ENCODE measurements at regions not wholly inside any gene's neighbourhood (a gene's known extent, or its start where the extent isn't known, plus 50 kb on each side); places are given as distances from the start of the nearest gene placed in this dataset.

DNA sequence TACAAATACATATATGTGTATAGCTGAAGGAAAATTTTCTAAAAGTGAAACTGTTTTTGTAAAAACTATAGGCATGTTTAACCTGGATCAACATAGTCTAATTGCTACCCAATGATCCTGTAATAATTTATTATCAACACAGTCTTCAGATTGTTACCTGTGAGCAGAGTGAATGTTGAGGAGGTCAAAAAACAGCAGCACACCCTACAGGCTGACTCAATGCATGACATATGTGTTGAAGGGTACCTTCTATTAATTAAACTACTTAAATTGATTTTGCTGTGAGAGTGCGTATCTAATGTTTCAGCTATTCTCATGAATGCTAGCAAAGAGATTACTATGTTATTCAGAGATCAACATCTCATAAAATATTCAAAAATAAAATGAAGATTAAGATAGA lies 411.4 kb downstream of the TNS3 start:
- Histone ChIP-seq H3K27me3 (replicated peaks in 1 of 4; ENCODE audit: control insufficient read depth in 3 of 4, extremely low read depth in 1 of 4, insufficient read depth in 3 of 4, low read length in 3 of 4) (no peaks in the 10 kb centered on the region), H2AFZ (ENCODE audit: low read length) (no peak overlapping the region), H3K4ac (replicated peaks; ENCODE audit: insufficient read length, low read depth, low read length) (no peak overlapping the region), H2BK120ac (replicated peaks; ENCODE audit: low read depth, low read length) (no peak overlapping the region), H3K4me2 (ENCODE audit: insufficient read depth in 1 of 2, low read depth in 2 of 2, low read length in 2 of 2) (no peak overlapping the region), H4K8ac (ENCODE audit: extremely low read depth, insufficient read depth, low read length) (no peak overlapping the region), H4K20me1 (replicated peaks in 1 of 2; ENCODE audit: control insufficient read depth in 1 of 2, insufficient read depth in 2 of 2, low read length in 2 of 2) (no peaks in the 10 kb centered on the region), H3K23me2 (ENCODE audit: low read depth, low read length) (no peaks in the 10 kb centered on the region), H3K79me2 (ENCODE audit: control insufficient read depth in 1 of 2, insufficient read depth in 2 of 2, low read length in 2 of 2) (no peaks in the 10 kb centered on the region), H3K27ac (ENCODE audit: low read depth, low read length) (no peak overlapping the region), H2AK5ac (ENCODE audit: low read depth, low read length) (no peak overlapping the region), H3K4me3 (ENCODE audit: extremely low read depth in 1 of 4, insufficient read depth in 2 of 4, low read depth in 3 of 4, low read length in 4 of 4) (no peak overlapping the region), H4K5ac (ENCODE audit: insufficient read length, low read depth, low read length) (no peak overlapping the region), H3K18ac (ENCODE audit: extremely low read depth, low read length) (no peak overlapping the region), H2BK20ac (ENCODE audit: low read length) (no peak overlapping the region), H3K9me3 (ENCODE audit: insufficient read depth in 2 of 2, low read depth in 1 of 2, low read length in 1 of 2) (0 out of 4 replicates have a peak, but pooled peaks cover 0 to 2% of the 10 kb centered on the region in 2 experiments), H3K9ac (replicated peaks in 1 of 4; ENCODE audit: extremely low read depth in 1 of 4, low read depth in 3 of 4, low read length in 3 of 4) (no peak overlapping the region), H2BK12ac (ENCODE audit: low read depth, low read length) (no peak overlapping the region), H3K56ac (replicated peaks; ENCODE audit: insufficient read length, low read depth, low read length) (no peak overlapping the region), H4K91ac (replicated peaks; ENCODE audit: insufficient read length, low read length) (no peak overlapping the region), H3K4me1 (replicated peaks in 1 of 4; ENCODE audit: control insufficient read depth in 3 of 4, insufficient read depth in 4 of 4, low read length in 3 of 4) (no peaks in the 10 kb centered on the region), H3K79me1 (ENCODE audit: low read depth, low read length) (no peaks in the 10 kb centered on the region), H2BK15ac (ENCODE audit: low read length) (no peak overlapping the region), H3K36me3 (ENCODE audit: control insufficient read depth in 2 of 4, insufficient read depth in 4 of 4, low read length in 3 of 4) (no peaks in the 10 kb centered on the region), H2BK5ac (ENCODE audit: low read depth, low read length) (no peak overlapping the region), H3K23ac (ENCODE audit: insufficient read length) (no peak overlapping the region), H3K14ac (ENCODE audit: insufficient read length) (no peak overlapping the region)
- WGBS, 2 experiments (ENCODE audit: extremely low coverage in 1 of 2, insufficient coverage in 1 of 2, insufficient read length in 1 of 2, insufficient replicate concordance in 2 of 2, low coverage in 1 of 2, low lambda C conversion rate in 2 of 2, missing lambda C conversion rate in 1 of 2): 86% methylated on average over 1 of the region's 1 CpG; no CpG with 5 or more reads in 1 of the 2 experiments
- DNase-seq (ENCODE audit: low read depth in 1 of 2, low spot score in 2 of 2) (no peak), FAIRE-seq (no peak)
- ChIA-PET CTCF (ENCODE audit: partially characterized antibody) (interaction anchor here (0.8 to 6.0 kb wide), 17 partner anchors 10 to 1247 kb away, joined by 3 to 40 read pairs (median 4); no protein-coding TSS in a partner anchor), POLR2A (ENCODE audit: partially characterized antibody) (no interaction called here)
- TF ChIP-seq RAD21 (IDR thresholded peaks at IDR 0.05 in 1 of 2, conservative IDR thresholded peaks at IDR 0.05 in 1 of 2; ENCODE audit: low read depth in 2 of 2, low read length in 2 of 2) (peak; percentile 59 to 60), CTCF (IDR thresholded peaks at IDR 0.05; ENCODE audit: control extremely low read depth in 1 of 3, insufficient read depth in 1 of 3, low read depth in 1 of 3, low read length in 3 of 3) (peak in 2 of 3 experiments; percentile 39 to 47; a peak in 2 of 4 replicates)
- TF ChIP-seq, protein P1, sequence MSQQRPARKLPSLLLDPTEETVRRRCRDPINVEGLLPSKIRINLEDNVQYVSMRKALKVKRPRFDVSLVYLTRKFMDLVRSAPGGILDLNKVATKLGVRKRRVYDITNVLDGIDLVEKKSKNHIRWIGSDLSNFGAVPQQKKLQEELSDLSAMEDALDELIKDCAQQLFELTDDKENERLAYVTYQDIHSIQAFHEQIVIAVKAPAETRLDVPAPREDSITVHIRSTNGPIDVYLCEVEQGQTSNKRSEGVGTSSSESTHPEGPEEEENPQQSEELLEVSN (IDR thresholded peaks at IDR 0.05): no peak

All from H1 (cell line).